HG03097 (cell line): ENCODE measurements at regions not wholly inside any gene's neighbourhood (a gene's known extent, or its start where the extent isn't known, plus 50 kb on each side); places are given as distances from the start of the nearest gene placed in this dataset.

ENCODE experiments used
- ATAC-seq: cut with Tn5 transposase; IDR thresholded peaks from one replicate; pipeline ENCODE4 v1.9.1; 2021; ENCODE audit not compliant: unreplicated experiment, low FRiP score

DNA sequence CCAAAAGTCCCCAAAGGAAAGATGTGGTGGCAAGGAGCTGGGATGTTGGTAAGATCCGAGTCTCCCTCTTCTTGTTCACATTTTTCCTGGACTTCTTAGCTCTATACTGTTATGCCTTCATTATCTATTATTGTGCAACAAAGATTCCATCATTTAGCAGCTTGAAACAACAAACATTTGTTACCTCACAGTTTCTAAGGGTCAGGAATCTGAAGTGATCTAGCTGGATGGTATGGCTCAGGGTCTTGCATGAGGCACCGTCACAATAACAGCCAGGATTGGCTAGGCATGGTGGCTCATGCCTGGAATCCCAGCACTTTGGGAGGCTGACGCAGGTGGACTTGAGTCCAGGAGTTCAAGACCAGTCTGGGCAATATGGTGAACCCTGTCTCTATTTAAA lies 51.1 kb upstream of the KRAS start:
- ATAC-seq, result no peak
